Activated CD4-positive, alpha-beta memory T cell treated with anti-CD3 and anti-CD28 coated beads, Interleukin-2, amount 10 ng/mL, durations not matched to agents 7 days and 5 days (primary cell): ENCODE measurements at regions not wholly inside any gene's neighbourhood (a gene's known extent, or its start where the extent isn't known, plus 50 kb on each side); places are given as distances from the start of the nearest gene placed in this dataset.

Experiments used
- CTCF ChIA-PET: fragments of 350-600 bp; sonication (Branson Sonifier 250); formaldehyde crosslinking; loops from one replicate; lab custom pipeline; 2021; ENCODE audit warnings: antibody characterized with exemption, inconsistent platforms; lab: Charles Lee
- POLR2A ChIA-PET: fragments of 350-600 bp; sonication (Branson Sonifier 250); formaldehyde crosslinking; loops from one replicate; lab custom pipeline; 2021; ENCODE audit warnings: antibody characterized with exemption; lab: Charles Lee
- DNase-seq: peaks from one replicate; pipeline ENCODE4 v3.0.0-alpha.2; 2020
- H3K27ac Mint-ChIP-seq: one replicate; pipeline ENCODE4 v1.8.0; 2021; ENCODE audit warnings: mild to moderate bottlenecking, mixed read lengths
- H3K27me3 Mint-ChIP-seq: one replicate; pipeline ENCODE4 v1.8.0; 2021; ENCODE audit warnings: mixed read lengths
- H3K36me3 Mint-ChIP-seq: one replicate; pipeline ENCODE4 v1.8.0; 2021; ENCODE audit warnings: low read depth, mixed read lengths
- H3K4me1 Mint-ChIP-seq: one replicate; pipeline ENCODE4 v1.8.0; 2021; ENCODE audit warnings: mixed read lengths
- H3K4me3 Mint-ChIP-seq: one replicate; pipeline ENCODE4 v1.8.0; 2021; ENCODE audit warnings: mild to moderate bottlenecking, mixed read lengths
- H3K9me3 Mint-ChIP-seq: one replicate; pipeline ENCODE4 v1.8.0; 2021; ENCODE audit warnings: mixed read lengths

GRCh38 chr4:19462117-19462516 lies 789.6 kb upstream of the SLIT2 start:
- Mint-ChIP-seq H3K27ac (no peak overlapping the region), H3K4me1 (no peaks in the 10 kb centered on the region), H3K4me3 (no peak overlapping the region), H3K36me3 (no peaks in the 10 kb centered on the region), H3K9me3 (peaks cover 11% of the 10 kb centered on the region), H3K27me3 (no peaks in the 10 kb centered on the region)
- POLR2A ChIA-PET = no interaction called here
- CTCF ChIA-PET = no interaction called here
- no peak for DNase-seq

- Mint-ChIP-seq H3K27me3 (no peaks in the 10 kb centered on the region), H3K9me3 (peaks cover 23% of the 10 kb centered on the region), H3K4me1 (no peaks in the 10 kb centered on the region), H3K27ac (no peak overlapping the region), H3K36me3 (no peaks in the 10 kb centered on the region), H3K4me3 (no peak overlapping the region)
- ChIA-PET CTCF (no interaction called here), POLR2A (no interaction called here)
- DNase-seq = no peak
Measured at GRCh38 chr4:19455850-19456602, 795.7 kb upstream of the SLIT2 start.

GRCh38 chr4:19455196-19455595 lies 796.5 kb upstream of the SLIT2 start:
- H3K9me3 Mint-ChIP-seq = peaks cover 27% of the 10 kb centered on the region
- no peaks in the 10 kb centered on the region for H3K36me3 Mint-ChIP-seq
- ChIA-PET POLR2A (no interaction called here), CTCF (no interaction called here)
- no peak for DNase-seq
- no peak overlapping the region for H3K4me3 Mint-ChIP-seq
- H3K27me3 Mint-ChIP-seq = no peaks in the 10 kb centered on the region
- no peak overlapping the region for H3K27ac Mint-ChIP-seq
- no peaks in the 10 kb centered on the region for H3K4me1 Mint-ChIP-seq

GRCh38 chr4:19438233-19438632 lies 813.5 kb upstream of the SLIT2 start:
- Mint-ChIP-seq H3K36me3 (no peaks in the 10 kb centered on the region), H3K4me3 (no peak overlapping the region), H3K4me1 (no peaks in the 10 kb centered on the region), H3K9me3 (peaks cover 19% of the 10 kb centered on the region), H3K27ac (no peak overlapping the region), H3K27me3 (no peaks in the 10 kb centered on the region)
- CTCF ChIA-PET = no interaction called here
- DNase-seq = no peak
- POLR2A ChIA-PET = no interaction called here

DNA sequence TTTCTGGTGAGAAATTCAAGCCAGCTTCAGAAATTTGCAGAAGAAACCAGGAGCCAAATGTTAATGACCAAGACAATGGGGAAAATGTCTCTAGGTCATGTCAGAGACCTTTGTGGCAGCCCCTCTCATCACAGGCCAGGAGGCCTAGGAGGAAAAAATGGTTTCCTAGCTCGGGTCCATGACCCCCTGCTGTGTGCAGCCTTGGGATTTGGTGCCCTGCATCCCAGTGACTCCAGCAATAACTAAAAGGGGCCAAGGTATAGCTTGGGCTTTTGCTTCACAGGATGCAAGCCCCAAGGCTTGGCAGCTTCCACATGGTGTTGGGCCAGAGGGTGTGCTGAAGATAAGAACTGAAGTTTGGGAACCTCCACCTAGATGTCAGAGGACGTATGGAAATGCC lies 814.7 kb upstream of the SLIT2 start:
- DNase-seq = no peak
- Mint-ChIP-seq H3K4me3 (no peak overlapping the region), H3K27ac (no peak overlapping the region), H3K4me1 (no peaks in the 10 kb centered on the region), H3K36me3 (no peaks in the 10 kb centered on the region), H3K9me3 (peaks cover 19% of the 10 kb centered on the region), H3K27me3 (no peaks in the 10 kb centered on the region)
- CTCF ChIA-PET = no interaction called here
- POLR2A ChIA-PET = no interaction called here

GRCh38 chr4:19429684-19430083 lies 822.0 kb upstream of the SLIT2 start:
- Mint-ChIP-seq H3K27me3 (no peaks in the 10 kb centered on the region), H3K36me3 (no peaks in the 10 kb centered on the region), H3K27ac (no peak overlapping the region), H3K4me1 (no peaks in the 10 kb centered on the region), H3K4me3 (no peak overlapping the region), H3K9me3 (peaks cover 13% of the 10 kb centered on the region)
- DNase-seq = no peak
- ChIA-PET POLR2A (no interaction called here), CTCF (no interaction called here)

DNA sequence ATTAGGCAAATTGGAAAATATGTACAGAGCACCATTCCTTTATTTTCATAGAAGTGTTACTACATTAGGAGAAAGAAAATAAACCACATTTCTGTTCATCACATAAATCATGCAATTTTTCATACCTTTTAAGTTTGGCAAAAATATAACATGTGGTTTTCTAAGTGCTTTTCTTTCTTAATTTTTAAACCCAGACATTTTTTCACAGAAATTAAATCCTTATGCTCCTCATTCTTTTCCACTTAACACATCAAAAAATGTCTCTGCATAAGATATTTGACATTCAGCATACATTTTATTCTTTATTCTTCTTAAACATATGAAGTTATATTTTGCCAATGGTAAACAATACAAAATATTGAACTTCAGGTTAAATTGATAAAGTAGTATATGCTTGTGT lies 826.6 kb upstream of the SLIT2 start:
- no peak overlapping the region for H3K27ac Mint-ChIP-seq
- DNase-seq = no peak
- no peaks in the 10 kb centered on the region for H3K4me1 Mint-ChIP-seq
- no peaks in the 10 kb centered on the region for H3K27me3 Mint-ChIP-seq
- peaks cover 12% of the 10 kb centered on the region for H3K9me3 Mint-ChIP-seq
- H3K4me3 Mint-ChIP-seq = no peak overlapping the region
- ChIA-PET POLR2A (no interaction called here), CTCF (no interaction called here)
- no peaks in the 10 kb centered on the region for H3K36me3 Mint-ChIP-seq

DNA sequence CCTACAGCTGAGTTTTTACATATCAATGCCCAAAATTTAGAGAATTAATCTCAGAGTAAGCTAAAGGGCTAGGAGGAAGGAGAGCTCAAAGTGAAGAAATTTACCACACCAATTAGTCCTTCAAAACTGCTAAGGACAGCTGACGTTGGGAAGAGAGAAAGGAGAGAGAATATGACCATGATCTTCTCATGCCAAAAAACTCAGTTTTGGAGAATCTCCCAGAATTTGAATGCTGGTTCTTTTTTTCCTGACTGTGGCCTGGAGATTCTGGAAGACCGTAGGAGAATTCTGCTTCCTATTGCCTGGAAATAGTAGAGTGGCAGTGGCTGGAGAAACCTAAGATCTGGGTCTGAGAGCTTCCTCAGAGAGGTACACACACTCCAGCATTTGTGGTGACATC lies 834.4 kb upstream of the SLIT2 start:
- POLR2A ChIA-PET = no interaction called here
- no peaks in the 10 kb centered on the region for H3K27me3 Mint-ChIP-seq
- no peak overlapping the region for H3K27ac Mint-ChIP-seq
- peaks cover 15% of the 10 kb centered on the region for H3K9me3 Mint-ChIP-seq
- no peak for DNase-seq
- H3K4me1 Mint-ChIP-seq = no peaks in the 10 kb centered on the region
- CTCF ChIA-PET = no interaction called here
- H3K4me3 Mint-ChIP-seq = no peak overlapping the region
- H3K36me3 Mint-ChIP-seq = no peaks in the 10 kb centered on the region

DNA sequence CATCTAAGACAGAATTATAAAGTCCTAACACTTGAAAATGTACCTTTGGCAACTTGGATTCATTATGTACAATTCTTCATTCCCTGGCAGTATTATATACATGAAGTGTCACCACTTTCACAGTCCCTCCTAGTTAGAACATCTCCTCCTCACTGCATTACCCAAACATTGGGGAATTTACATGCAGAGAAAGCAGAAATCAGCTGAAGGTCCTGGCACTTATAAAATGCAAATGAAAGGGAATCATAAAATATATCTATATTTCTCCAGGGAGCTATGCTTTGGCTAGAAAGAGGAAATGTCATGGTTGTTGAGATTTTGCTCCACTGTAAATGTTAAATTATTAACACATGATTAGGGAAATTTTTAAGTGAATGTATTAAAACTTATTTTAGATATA lies 835.6 kb upstream of the SLIT2 start:
- CTCF ChIA-PET = no interaction called here
- H3K27me3 Mint-ChIP-seq = no peaks in the 10 kb centered on the region
- H3K36me3 Mint-ChIP-seq = no peaks in the 10 kb centered on the region
- DNase-seq = no peak
- peaks cover 15% of the 10 kb centered on the region for H3K9me3 Mint-ChIP-seq
- no peak overlapping the region for H3K4me3 Mint-ChIP-seq
- POLR2A ChIA-PET = no interaction called here
- no peak overlapping the region for H3K27ac Mint-ChIP-seq
- H3K4me1 Mint-ChIP-seq = no peaks in the 10 kb centered on the region

GRCh38 chr4:19408490-19408889 lies 843.2 kb upstream of the SLIT2 start:
- peaks cover 11% of the 10 kb centered on the region for H3K9me3 Mint-ChIP-seq
- no peaks in the 10 kb centered on the region for H3K27me3 Mint-ChIP-seq
- no peaks in the 10 kb centered on the region for H3K4me1 Mint-ChIP-seq
- ChIA-PET CTCF (no interaction called here), POLR2A (no interaction called here)
- H3K36me3 Mint-ChIP-seq = no peaks in the 10 kb centered on the region
- no peak for DNase-seq
- no peak overlapping the region for H3K4me3 Mint-ChIP-seq
- H3K27ac Mint-ChIP-seq = no peak overlapping the region

- Mint-ChIP-seq H3K4me3 (no peak overlapping the region), H3K27me3 (no peaks in the 10 kb centered on the region), H3K4me1 (no peaks in the 10 kb centered on the region), H3K36me3 (no peaks in the 10 kb centered on the region), H3K9me3 (peaks cover 11% of the 10 kb centered on the region), H3K27ac (no peak overlapping the region)
- no peak for DNase-seq
- ChIA-PET CTCF (no interaction called here), POLR2A (no interaction called here)
Measured at GRCh38 chr4:19406789-19407188, 844.9 kb upstream of the SLIT2 start.

DNA sequence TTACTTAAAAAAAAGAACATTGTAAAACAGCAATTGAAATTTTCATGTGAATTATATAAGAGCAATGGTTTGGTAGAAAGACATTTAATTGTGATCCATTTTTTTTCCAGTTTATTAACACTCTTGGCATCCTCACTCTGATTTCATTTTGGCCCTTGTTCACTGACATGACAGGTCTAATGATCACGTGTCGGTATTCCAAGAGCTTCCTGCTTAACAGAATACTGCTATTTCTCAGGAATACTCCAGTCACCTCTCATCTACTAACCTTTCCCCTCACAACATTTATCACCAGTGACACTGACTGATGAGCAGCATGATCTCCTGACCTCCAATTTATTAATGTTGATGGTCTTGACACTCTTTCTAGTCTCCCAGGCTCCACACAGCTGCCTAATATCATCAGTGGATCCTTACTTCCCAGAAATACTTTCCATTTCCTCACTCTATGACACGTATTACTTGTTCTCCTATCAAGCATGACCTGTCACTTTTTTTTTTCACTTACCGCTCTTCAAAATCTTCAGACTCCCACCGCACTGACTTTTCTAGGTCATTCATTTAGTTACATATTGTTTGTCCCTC lies 847.8 kb upstream of the SLIT2 start:
- H3K27me3 Mint-ChIP-seq = no peaks in the 10 kb centered on the region
- DNase-seq = no peak
- H3K9me3 Mint-ChIP-seq = peaks cover 10% of the 10 kb centered on the region
- ChIA-PET POLR2A (no interaction called here), CTCF (no interaction called here)
- no peaks in the 10 kb centered on the region for H3K4me1 Mint-ChIP-seq
- no peak overlapping the region for H3K27ac Mint-ChIP-seq
- H3K36me3 Mint-ChIP-seq = no peaks in the 10 kb centered on the region
- no peak overlapping the region for H3K4me3 Mint-ChIP-seq

DNA sequence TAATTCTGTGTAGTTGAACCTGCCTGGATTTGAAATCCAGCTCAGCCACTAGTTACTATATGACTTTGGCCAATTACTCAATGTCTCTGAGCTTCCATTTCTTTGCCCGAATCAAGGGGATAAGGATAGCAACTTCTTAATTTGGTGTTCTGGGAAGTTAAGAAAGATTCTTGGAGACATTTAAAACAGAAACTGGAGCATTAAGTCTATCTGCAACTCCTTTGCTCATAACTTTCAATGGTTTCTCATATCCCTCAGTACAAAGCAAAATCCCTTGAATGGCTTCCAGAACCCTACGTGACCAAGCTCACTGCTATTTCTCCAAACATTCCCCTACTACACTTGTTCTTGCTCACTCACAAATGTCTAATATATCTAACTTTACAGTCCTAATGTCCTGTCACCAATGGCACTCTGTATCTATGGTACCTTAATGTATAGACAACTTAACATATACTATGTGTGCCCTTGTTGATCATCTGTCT lies 849.1 kb upstream of the SLIT2 start:
- CTCF ChIA-PET = no interaction called here
- peaks cover 7% of the 10 kb centered on the region for H3K9me3 Mint-ChIP-seq
- no peak overlapping the region for H3K4me3 Mint-ChIP-seq
- no peaks in the 10 kb centered on the region for H3K4me1 Mint-ChIP-seq
- no peak overlapping the region for H3K27ac Mint-ChIP-seq
- H3K27me3 Mint-ChIP-seq = no peaks in the 10 kb centered on the region
- no peak for DNase-seq
- POLR2A ChIA-PET = no interaction called here
- H3K36me3 Mint-ChIP-seq = no peaks in the 10 kb centered on the region
